ENCODE measurements at regions not wholly inside any gene's neighbourhood (a gene's known extent, or its start where the extent isn't known, plus 50 kb on each side); places are given as distances from the start of the nearest gene placed in this dataset.

DNA sequence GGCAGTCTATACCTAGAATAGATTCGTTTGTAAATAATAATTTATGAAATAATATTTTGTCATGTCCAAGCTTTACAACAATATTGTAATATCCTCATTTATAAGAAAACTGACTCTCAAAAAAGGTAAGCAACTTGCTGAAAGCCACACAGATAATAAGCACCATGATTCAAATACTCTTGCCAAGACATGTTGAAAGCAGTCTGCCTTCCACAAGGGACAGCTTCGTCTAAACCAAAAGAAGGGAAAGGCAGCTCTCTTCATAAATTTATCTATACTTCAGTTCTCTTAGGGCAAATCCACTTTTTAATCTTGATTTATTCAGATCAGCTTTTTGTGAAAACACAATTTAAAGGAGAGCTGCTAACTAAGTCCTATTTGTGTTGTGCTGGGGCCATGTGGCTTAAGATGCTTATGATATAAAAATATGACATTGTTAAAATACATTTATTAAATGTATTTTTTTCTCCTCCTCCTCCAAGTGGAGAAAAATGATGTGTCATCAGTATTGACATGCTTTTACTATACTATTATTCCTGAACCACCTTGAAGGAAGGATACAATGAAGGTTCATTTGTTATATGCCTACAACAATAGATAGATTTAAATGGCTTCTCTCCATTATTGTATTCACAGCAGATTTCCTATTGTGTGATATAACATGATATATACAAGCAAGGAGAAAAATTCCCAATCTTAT, 737.0 kb downstream of the HDGFL1 start:
- no peak for DNase-seq (ENCODE audit: low read depth)

DNA sequence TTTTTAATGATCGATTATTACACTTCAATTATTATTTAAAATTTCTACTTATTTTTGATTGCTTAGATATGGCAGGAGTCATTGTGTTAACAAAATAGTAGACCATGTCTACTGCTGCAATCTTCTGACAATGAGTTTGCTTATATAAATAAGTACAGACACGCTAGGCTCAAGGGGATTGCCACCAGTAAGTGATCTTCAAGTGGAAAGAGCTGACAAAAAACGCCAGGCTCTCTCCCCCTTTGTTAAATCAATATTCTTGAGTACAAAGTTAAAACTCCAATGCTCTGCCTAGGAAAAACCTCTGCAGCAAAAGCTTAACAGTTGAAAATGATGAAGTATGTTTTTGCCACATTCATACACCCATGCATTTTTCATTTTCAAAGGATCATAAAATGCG, 738.1 kb downstream of the HDGFL1 start:
- no peak for DNase-seq (ENCODE audit: low read depth)

DNA sequence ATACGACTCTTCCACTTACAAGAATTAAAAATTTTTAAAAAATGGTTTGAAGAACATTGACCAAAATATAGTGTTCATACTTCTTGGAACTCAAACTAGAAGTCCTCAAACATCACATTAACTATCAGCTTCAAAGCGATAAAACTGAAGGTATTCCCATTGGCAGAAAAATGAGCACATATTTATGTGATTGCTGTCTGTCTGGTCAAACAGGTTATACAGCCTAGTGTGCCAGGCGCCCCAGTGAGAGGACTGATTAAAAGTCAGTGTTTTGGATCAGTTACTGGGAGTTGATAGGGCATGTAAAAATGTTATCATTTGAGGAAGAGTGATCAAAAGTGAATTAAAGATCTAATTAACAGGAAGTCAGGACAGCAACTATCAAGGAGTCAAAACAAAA, 738.8 kb downstream of the HDGFL1 start:
- no peak for DNase-seq (ENCODE audit: low read depth)

DNA sequence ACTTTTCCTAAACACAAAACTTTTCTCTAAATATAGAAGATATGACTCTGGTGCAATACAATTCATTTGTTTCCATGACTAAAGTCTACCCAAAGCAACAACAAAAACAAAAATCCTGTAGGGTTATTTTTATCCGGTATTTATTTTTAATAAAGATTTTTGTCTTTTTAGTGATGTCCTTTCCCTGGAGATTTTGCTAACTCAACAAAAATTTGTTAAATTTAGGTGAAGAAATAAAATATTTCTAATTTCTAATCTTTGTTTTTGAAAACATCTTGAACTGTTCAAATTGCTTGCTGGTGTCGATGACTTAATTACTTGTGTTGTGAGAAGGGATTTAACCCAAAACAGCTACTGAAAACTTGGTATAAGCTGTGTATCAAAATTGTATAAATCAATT, 741.8 kb downstream of the HDGFL1 start:
- no peak for DNase-seq (ENCODE audit: low read depth)

DNA sequence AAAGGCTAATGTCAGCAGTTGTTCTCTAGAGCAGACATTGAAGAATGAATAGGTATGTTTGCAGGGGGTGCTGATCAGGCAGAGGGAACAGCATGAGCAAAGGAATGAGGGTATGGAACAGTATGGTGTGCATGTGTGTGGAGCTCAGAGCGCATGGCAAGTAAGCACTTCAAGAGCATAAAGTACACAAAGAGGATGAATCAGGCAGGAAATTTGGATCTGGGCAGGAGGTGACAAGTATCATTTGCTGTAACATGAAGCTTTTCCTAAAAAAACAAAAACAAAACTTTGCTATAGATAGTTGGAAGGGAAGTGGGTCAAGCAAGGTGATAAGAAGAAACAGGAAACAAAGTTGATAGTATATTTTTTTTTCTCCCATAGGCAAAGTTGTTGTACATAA, 746.8 kb downstream of the HDGFL1 start:
- DNase-seq (ENCODE audit: low read depth) = no peak

DNA sequence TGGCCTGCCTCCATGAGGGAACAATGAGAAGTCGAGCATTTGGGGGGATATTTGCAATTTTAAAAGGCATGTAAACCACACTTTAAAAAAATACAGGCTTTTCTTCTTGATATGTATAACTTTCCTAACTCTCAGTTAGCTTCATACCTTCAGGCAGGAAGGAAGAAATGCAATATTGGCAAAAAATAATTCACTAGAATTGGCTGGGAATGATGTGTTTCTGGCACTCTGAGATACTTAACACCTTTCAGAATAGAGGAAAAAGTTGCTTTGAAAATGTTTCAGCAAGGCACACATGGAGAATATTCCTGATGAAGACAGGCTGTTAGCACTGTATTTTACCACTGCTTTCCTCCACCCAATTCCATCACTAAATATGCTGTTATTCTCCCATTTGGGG, 747.6 kb downstream of the HDGFL1 start:
- no peak for DNase-seq (ENCODE audit: low read depth)

DNA sequence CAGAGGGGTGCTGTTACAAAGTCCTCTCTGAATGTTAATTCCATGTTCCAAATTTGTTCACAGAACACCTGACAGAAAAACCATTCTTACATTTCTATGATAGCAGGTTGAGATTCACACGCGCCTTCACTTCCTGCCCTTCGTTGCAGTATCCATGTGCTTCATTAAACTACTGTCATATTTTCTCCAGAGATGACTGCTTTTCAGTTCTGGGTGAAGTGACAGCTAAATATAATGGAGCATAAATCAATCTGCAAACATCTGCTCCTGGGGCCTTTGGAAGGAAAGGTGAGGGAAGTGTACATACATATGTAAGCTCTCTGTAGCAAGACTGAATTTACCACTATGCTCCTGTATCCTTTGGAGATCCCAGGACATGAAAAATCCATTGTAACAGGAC, 750.2 kb downstream of the HDGFL1 start:
- no peak for DNase-seq (ENCODE audit: low read depth)

DNA sequence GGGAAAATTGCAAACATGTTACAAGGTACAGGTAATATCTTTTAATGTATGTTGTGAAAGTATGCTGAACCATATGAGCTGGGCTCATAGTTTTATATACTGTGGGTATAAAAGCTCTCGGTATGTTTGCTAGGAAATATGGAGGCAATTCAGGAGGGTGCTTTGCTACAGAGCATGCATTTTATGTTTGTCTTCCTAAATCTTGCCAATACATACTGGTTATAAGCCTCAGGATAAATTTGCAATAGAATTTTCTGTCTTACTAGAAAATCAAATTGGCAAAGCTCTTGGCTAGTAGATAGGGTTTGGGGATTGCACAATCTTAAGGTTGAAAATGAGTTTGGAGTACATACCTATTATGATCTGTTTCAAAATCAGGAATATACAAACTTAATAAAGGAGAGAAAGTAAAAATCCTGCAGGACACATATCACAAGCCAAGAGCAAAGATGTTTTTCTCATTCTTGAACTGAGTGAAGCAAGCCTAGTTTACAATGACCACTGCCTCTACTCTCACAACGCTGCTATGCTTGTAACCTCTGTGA, 751.2 kb downstream of the HDGFL1 start:
- DNase-seq (ENCODE audit: low read depth) = no peak

DNA sequence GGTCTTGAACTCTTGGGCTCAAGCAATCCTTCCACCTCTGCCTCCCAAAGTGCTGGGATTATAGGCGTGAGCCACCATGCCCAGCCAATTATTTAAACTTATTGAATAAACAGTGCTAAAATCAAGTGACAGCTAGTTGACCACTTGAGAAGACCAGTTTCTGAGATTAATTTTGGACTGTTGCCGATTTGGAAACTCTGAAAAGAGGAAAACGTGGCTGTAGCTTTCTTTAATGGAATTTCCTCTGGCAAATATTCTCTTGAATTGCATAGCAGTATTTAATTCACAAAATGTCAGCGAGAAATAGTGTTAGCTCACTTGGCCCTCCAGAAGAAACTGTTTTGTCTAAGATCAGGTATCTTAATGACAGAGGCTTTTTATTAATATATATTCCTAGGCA, 754.5 kb downstream of the HDGFL1 start:
- no peak for DNase-seq (ENCODE audit: low read depth)

DNA sequence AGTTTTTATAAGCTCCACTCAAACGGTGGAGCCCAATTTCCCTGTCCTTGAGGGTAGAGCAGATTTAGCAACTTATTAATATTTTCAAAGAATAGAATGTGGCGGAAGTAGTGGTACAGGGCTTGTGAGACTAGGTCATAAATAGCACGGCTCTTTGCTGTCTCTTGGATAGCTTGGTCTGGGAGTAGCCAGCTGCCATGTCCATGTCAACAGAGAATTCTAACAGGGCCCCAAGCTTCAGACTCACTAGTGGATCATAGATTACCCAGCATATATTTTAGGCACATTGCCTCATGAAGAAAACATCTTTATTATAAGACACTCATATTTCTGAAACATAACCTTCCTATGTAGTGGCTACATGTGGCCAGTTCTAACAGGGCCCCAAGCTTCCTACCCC, 755.7 kb downstream of the HDGFL1 start:
- DNase-seq (ENCODE audit: low read depth) = no peak

DNA sequence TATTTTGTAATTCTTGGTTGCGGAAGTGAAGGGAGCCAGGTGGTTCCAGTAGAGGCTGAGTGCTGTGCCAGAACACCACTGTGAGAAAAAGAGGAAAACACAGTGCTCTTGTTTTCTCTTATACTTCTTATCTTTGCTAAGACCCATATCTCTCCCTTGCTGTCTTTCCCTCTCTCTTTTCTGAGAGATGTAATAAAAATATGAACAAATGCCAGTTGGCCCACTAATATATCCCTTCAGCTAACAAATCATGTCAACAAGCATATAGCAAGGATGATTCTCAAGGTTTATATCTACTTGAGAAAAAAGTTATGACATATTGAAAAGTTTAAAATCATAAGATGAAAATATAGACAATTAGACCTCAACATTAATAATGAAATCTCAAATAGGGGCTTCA, 758.3 kb downstream of the HDGFL1 start:
- DNase-seq (ENCODE audit: low read depth) = no peak

DNA sequence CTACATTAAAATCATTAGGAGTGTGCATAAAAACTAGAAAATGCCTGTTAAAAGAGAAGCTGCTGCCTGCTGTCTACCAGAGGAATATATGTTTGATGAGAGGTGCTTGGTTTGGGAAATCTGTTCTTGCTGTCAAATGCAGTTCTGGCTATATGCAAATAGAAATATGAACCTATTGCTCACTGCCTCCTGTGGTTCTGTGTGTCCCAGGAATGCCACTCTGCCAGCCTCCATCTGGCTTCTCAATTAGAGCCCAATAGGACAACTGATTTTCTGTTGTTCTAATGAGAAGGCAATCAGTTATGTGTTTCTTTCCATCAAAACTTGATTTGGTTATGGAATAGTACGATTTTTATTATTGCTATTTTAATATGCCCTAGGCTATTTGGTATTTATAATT, 759.7 kb downstream of the HDGFL1 start:
- DNase-seq (ENCODE audit: low read depth) = no peak

DNA sequence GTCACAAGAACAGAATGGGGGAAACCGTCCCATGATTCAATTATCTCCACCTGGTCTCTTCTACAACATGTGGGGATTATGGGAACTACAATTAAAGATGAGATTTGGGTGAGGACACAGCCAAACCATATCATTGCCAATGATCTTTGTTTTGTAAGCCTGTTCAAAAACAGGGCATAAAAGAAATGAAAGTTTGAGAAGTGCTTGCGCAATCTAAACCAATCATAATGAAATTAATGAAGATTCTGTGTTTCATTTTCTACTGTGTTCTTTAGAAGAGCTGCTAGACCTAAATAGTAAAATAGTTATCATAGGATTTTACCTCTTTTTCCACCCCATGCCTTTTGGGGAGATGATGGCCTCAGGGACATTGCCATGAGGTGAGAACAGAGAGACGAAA, 761.3 kb downstream of the HDGFL1 start:
- no peak for DNase-seq (ENCODE audit: low read depth)

DNA sequence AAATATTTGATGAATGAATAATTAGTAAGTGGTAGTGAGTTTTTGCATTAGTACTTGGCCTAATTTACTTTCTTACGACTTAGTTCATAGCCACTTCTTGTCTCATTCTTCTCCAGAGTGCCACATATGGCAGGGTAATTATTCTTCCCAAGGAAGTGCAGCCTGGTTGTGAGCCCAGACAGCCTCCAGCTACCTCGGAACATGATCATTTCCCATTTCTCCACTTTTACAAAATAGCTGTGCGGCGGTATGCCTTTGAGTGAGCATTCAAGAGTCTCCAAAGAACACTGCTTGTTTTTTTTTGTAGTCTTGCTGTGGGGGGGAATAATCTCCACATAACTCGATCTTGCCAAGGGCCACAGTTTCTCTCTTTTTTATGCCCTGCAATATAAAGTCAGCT, 765.0 kb downstream of the HDGFL1 start:
- no peak for DNase-seq (ENCODE audit: low read depth)

DNA sequence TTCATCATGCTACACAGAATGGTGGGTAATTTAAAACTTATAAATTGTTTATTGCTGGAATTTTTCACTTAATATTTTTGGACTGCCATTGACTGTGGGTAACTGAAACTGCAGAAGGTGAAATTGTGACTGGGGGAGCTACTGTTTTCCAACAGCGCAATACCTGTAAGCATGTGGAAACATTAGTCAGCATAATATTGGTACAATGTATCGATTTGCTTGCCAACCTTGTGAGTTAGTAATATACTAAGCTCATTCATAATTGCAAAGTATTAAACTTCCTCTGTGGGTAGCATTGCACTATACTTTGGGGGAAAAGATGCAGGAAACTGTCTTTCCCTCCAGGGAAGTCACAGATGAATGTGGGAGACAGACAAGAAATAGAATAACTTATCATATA, 766.5 kb downstream of the HDGFL1 start:
- DNase-seq (ENCODE audit: low read depth) = no peak

DNA sequence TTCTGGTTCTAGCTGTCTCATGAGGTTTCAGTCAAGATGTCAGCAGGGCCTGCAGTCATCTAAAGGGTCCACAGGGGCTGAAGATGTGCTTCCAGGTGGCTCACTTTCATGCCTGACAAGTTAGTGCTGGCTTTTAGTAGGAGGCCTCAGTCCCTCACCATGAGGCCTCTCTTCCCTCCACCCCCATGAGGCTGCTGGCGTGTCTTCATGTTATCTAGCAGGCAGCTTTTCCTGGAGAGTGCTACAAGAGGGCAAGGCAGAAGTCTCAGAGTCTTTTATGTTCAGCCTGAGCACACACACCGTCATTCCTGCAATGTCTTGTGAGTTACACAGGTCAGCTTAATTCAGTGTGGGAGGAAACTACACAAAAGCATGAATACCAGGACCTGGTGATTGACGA, 769.9 kb downstream of the HDGFL1 start:
- DNase-seq (ENCODE audit: low read depth) = no peak

DNA sequence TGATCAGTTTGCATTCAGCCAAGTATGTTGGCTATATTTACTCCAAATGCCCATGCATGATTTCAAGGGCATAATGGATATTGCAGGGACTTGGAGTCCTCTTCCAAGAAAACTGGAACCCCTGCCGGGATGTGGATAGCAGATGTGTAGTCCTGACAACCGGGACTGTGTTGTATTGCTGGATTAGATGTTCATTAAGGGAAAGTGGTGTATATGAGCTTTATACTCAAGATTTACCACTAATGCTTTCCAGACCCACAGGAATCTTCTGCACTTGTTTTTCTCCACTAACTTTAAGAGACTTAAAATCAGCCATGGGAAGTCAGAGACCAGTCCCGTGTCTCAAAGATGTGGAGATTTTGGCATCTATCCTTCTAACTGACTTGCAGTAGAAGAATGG, 770.9 kb downstream of the HDGFL1 start:
- no peak for DNase-seq (ENCODE audit: low read depth)

DNA sequence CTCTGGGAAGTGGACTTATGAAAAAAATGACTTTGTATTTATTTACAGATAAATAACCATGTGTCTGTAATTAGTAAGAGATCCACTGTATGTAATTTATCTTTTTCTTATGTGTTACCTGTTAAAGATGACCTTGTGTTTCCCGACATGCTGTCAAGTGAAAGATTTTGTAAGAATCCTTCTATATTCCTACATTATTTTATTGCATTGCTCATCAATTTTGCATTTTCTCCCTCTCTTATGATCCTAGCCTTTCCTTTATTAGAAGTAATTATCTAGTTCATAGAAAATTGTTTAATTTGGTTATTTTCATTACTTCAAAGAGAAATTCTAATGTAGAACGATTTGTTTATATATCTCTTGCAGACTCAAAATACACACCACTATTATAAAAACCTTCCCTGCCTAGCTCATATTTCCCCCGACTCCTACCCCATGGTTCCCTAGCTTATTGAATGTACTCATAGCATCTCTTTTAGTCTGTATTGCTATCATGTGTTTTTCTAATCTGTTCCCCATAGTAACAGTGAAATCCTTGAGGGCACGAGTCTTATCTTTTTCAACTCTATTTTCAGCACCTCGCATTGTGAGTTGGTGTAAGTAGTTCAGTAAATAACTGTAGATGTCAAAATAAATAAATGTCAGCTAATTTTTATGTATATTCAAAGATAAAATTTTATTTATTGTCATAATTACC, 774.4 kb downstream of the HDGFL1 start:
- no peak for DNase-seq (ENCODE audit: low read depth)

DNA sequence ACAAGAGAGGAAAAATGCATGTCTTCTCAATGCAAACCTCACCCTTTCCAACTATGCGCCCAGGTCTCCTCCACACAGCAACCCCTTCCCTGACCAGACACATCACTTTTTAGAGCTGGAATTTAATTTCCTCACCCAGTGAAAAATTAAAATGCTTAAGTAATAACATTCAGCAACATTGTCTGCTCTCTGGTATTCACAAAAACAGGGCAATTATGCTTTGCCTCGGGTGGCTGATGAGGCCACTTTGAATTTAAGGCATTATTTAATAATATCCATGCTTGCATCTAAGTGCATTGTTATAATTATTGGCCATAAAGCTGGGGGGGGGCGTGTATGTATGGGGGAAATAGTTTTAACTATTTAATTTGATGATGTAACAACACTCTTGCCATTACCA, 777.8 kb upstream of the NRSN1 start:
- DNase-seq (ENCODE audit: low read depth) = no peak

DNA sequence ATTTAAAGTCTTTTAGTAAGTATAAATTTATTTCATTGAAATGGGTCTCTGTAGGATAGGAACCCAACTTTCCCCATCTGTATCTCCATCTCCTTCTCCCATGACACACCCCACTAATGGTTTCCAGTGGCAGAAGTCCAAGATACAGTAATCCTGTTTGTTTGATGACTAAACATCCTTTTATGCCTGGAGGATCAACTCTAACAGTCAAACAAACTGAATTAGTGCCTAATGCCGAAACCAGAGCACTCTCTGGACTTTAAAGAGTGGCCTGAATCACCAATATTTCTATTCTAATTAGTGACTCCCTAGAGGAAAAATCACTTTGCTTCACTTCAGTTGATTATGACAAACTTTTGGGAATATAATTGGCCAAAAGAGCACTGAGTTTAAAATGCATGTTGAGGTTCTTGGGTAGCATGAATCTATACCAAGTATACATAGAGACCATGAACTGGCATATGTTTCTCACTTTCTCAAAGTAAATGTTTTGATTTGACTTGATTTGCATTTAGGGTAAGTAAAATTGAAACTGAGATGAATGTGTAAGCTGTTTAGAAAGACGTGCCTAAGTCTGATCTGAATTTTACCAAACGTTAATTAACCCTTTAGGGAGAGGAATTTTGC, 776.4 kb upstream of the NRSN1 start:
- DNase-seq (ENCODE audit: low read depth) = peak; percentile 92

DNA sequence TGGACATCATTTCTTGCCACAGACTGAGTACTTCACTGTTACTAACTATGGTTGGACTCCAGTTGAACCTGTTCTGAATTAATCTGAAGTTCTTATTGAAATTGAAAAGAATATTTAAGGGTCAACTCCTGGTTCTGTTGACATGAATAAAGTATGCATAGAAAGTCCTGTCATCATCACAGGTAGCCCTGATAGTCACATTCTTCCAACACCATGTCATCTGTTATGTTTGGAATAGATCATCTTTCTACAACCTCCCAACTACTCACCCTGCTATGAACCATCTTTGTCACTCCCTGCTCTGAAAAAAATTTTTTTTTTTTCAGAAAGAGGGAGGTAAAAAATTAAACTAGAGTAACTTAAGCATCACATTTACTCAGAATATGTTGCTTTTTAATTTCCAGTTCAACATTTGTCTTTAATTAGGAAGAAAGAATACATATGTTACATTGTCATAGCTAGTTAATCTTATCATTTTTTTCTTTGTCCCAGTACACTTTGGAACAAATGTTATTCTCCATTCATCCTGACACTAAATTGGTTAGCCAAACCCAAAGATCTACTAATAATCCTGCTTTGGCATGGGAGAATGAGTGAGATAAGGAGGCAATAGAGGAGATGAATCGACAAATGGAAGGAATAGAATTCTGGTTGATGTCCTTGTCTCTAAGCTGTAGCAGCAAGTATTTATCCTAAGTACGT, 775.1 kb upstream of the NRSN1 start:
- DNase-seq (ENCODE audit: low read depth) = peak; percentile 15

DNA sequence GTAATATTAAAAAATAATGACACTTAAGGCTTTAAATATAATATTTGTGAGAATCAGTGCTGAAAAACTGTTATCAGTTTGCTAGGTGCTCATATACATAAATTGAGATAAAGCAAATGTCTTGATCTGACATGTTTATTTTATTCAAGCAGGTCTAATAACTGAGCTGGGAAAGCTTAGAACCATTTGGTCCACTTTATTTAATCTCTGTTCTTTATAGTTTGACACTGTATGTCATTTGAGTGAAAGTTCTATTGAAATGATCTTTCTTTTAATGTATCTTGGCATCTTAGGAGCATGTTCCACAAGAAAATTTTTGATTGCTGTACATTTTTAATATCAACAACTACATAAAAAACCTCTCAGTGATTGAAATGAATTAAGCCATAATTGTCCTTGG, 772.0 kb upstream of the NRSN1 start:
- DNase-seq (ENCODE audit: low read depth) = no peak

Data from M059J (cell line).